SK-N-SH (cell line): ENCODE measurements at regions not wholly inside any gene's neighbourhood (a gene's known extent, or its start where the extent isn't known, plus 50 kb on each side); places are given as distances from the start of the nearest gene placed in this dataset.

Experiments used
- CTCF ChIA-PET: fragments of 300-600, 350-600 bp; formaldehyde crosslinking; extraction: SDS; loops from one replicate; lab custom pipeline; 2021; lab: Yijun Ruan, JAX
- POLR2A ChIA-PET: fragments of 350-600 bp; sonication (Branson Sonifier 250); formaldehyde crosslinking; extraction: SDS; loops from one replicate; lab custom pipeline; 2020; ENCODE audit warnings: antibody characterized with exemption, inconsistent platforms; lab: Yijun Ruan, JAX
- DNase-seq: peaks from one replicate; pipeline ENCODE4 v3.0.0; 2012
- H2AFZ ChIP-seq: fragments of 200-600 bp; sonication (generic); 2 replicates; pipeline ENCODE4 v1.8.1; 2016; ENCODE audit warnings: antibody characterized with exemption, mild to moderate bottlenecking, low read depth
- H3F3A ChIP-seq: fragments of 200-600 bp; sonication (generic); replicated peaks from 2 replicates; pipeline ENCODE3; 2016; ENCODE audit warnings: antibody characterized with exemption, mild to moderate bottlenecking; ENCODE audit not compliant: insufficient read depth
- H3K27ac ChIP-seq, 2 experiments: fragments of 200-500 bp in 1 of 2; fragments of 200-600 bp in 1 of 2; sonication (Bioruptor generic) in 1 of 2; sonication (generic), shearing (Covaris generic) in 1 of 2; 2 replicates each; pipeline versions ENCODE4 v1.5.1 to v1.6.1; 2014 to 2016; ENCODE audit warnings: low read depth in 2 of 2, inconsistent platforms in 1 of 2, low read length in 1 of 2, mild to moderate bottlenecking in 1 of 2, mixed read lengths in 1 of 2
- H3K27me3 ChIP-seq: fragments of 200-600 bp; sonication (generic), shearing (Covaris generic); 2 replicates; pipeline ENCODE4 v1.6.1; 2016; ENCODE audit warnings: mixed run types; ENCODE audit not compliant: insufficient read depth
- H3K36me3 ChIP-seq, 2 experiments: fragments of 200-500 bp in 1 of 2; fragments of 200-600 bp in 1 of 2; sonication (Bioruptor generic) in 1 of 2; sonication (generic) in 1 of 2; replicated peaks in 1 of 2; 2 replicates each; pipeline versions ENCODE3 to v1.5.1; 2014 to 2016; ENCODE audit warnings: low read length in 1 of 2, mild to moderate bottlenecking in 1 of 2; ENCODE audit not compliant: insufficient read depth in 2 of 2, control insufficient read depth in 1 of 2
- H3K4me1 ChIP-seq, 2 experiments: fragments of 200-500 bp in 1 of 2; fragments of 200-600 bp in 1 of 2; sonication (Bioruptor generic) in 1 of 2; sonication (generic), shearing (Covaris generic) in 1 of 2; 2 replicates each; pipeline versions ENCODE4 v1.5.1 to v1.6.1; 2014 to 2016; ENCODE audit warnings: low read depth in 1 of 2, low read length in 1 of 2, mixed run types in 1 of 2; ENCODE audit not compliant: insufficient read depth in 2 of 2, control insufficient read depth in 1 of 2
- H3K4me2 ChIP-seq: fragments of 200-600 bp; sonication (generic), shearing (Covaris generic); 2 replicates; pipeline ENCODE4 v1.6.1; 2017; ENCODE audit warnings: mixed run types
- H3K4me3 ChIP-seq, 2 experiments: fragments of 200-500 bp in 1 of 2; fragments of 200-600 bp in 1 of 2; sonication (Bioruptor generic) in 1 of 2; sonication (generic), shearing (Covaris generic) in 1 of 2; 2 replicates each; pipeline versions ENCODE4 v1.5.1 to v1.8.1; 2014 to 2016; ENCODE audit warnings: low read depth in 2 of 2, inconsistent platforms in 1 of 2, low read length in 1 of 2, mild to moderate bottlenecking in 1 of 2, mixed read lengths in 1 of 2, moderate library complexity in 1 of 2
- H3K79me2 ChIP-seq: fragments of 200-600 bp; sonication (generic); 2 replicates; pipeline ENCODE4 v1.8.1; 2017; ENCODE audit warnings: mild to moderate bottlenecking; ENCODE audit not compliant: insufficient read depth
- H3K9ac ChIP-seq: fragments of 200-600 bp; sonication (generic); 2 replicates; pipeline ENCODE4 v1.6.1; 2017; ENCODE audit warnings: mixed run types
- H3K9me2 ChIP-seq: fragments of 200-600 bp; sonication (generic); 2 replicates; pipeline ENCODE4 v1.6.1; 2017; ENCODE audit warnings: mixed run types
- H3K9me3 ChIP-seq: fragments of 200-600 bp; sonication (generic); 2 replicates; pipeline ENCODE4 v1.6.1; 2017; ENCODE audit warnings: mixed run types, mild to moderate bottlenecking, moderate library complexity
- H4K20me1 ChIP-seq: fragments of 200-600 bp; sonication (generic); 2 replicates; pipeline ENCODE4 v1.6.1; 2017; ENCODE audit warnings: mild to moderate bottlenecking, mixed run types; ENCODE audit not compliant: insufficient read depth
- ELF1 ChIP-seq: IDR thresholded peaks from 2 replicates; pipeline ENCODE4 v1.4.0; 2012
- EP300 ChIP-seq, 2 experiments: IDR thresholded peaks; 2 replicates each; pipeline versions ENCODE4 v1.4.0 to v1.6.1; 2012; ENCODE audit warnings: borderline replicate concordance in 1 of 2, low read depth in 1 of 2, low read length in 1 of 2
- EZH2phosphoT487 ChIP-seq: fragments of 200-600 bp; sonication (generic); IDR thresholded peaks from 2 replicates; pipeline ENCODE4 v1.6.1; 2017; ENCODE audit warnings: low read depth, mixed run types, mild to moderate bottlenecking, antibody characterized with exemption, moderate library complexity, borderline replicate concordance
- FOXM1 ChIP-seq: IDR thresholded peaks from 2 replicates; pipeline ENCODE4 v1.4.0; 2012; ENCODE audit warnings: low read depth, mild to moderate bottlenecking
- GATA2 ChIP-seq: sonication (generic); formaldehyde crosslinking; IDR thresholded peaks from 2 replicates; pipeline ENCODE4 v1.5.0; 2020; ENCODE audit warnings: mild to moderate bottlenecking, missing genetic modification reagents
- JUND ChIP-seq: IDR thresholded peaks from 2 replicates; pipeline ENCODE4 v1.4.0; 2012
- MEF2A ChIP-seq: IDR thresholded peaks from 2 replicates; pipeline ENCODE4 v1.4.0; 2012; ENCODE audit warnings: low read depth, borderline replicate concordance
- NFIC ChIP-seq: IDR thresholded peaks from 2 replicates; pipeline ENCODE4 v1.4.0; 2012; ENCODE audit warnings: borderline replicate concordance
- NRF1 ChIP-seq: IDR thresholded peaks from 2 replicates; pipeline ENCODE4 v1.6.1; 2012; ENCODE audit warnings: low read depth, mild to moderate bottlenecking, low read length
- PBX3 ChIP-seq: IDR thresholded peaks from 2 replicates; pipeline ENCODE4; 2012
- RAD21 ChIP-seq: IDR thresholded peaks from 2 replicates; pipeline ENCODE4 v1.6.1; 2012; ENCODE audit warnings: mild to moderate bottlenecking, low read length
- RCOR1 ChIP-seq: fragments of 150-350 bp; IDR thresholded peaks from 2 replicates; pipeline ENCODE4 v1.6.1; 2017; ENCODE audit warnings: antibody characterized with exemption, low read length
- RFX5 ChIP-seq: IDR thresholded peaks from 2 replicates; pipeline ENCODE4 v1.6.1; 2012; ENCODE audit warnings: mild to moderate bottlenecking, improper control_type of control experiment, low read length
- SIN3A ChIP-seq: IDR thresholded peaks from 2 replicates; pipeline ENCODE4 v1.6.1; 2012; ENCODE audit warnings: low read depth, mild to moderate bottlenecking, low read length, moderate library complexity, borderline replicate concordance
- SMC3 ChIP-seq: IDR thresholded peaks from 2 replicates; pipeline ENCODE4 v1.6.1; 2012; ENCODE audit warnings: low read depth, low read length, improper control_type of control experiment
- TCF12 ChIP-seq: IDR thresholded peaks from 2 replicates; pipeline ENCODE4 v1.4.0; 2012
- YY1 ChIP-seq: IDR thresholded peaks from 2 replicates; pipeline ENCODE4 v1.4.0; 2012; ENCODE audit warnings: low read depth, mild to moderate bottlenecking
- WGBS: methylation state at CpG from one replicate; pipeline ENCODE4 v1.1.6; 2017; ENCODE audit warnings: low lambda C conversion rate; 5-methylcytosine and 5-hydroxymethylcytosine counted together
- TF ChIP-seq, protein P1 (sequence below): fragments of 200-600 bp; sonication (generic); IDR thresholded peaks from 2 replicates; pipeline ENCODE4 v1.6.1; 2017; ENCODE audit warnings: antibody characterized with exemption, mild to moderate bottlenecking, moderate library complexity
- TF ChIP-seq, protein P2 (sequence below): fragments of 150-350 bp; IDR thresholded peaks from 2 replicates; pipeline ENCODE4 v1.6.1; 2016; ENCODE audit warnings: mild to moderate bottlenecking, low read depth, low read length
- TF ChIP-seq, protein P3 (sequence below): fragments of 150-350 bp; IDR thresholded peaks from 2 replicates; pipeline ENCODE4 v1.6.1; 2017; ENCODE audit warnings: antibody characterized with exemption, low read length, low read depth, borderline replicate concordance

GRCh38 chr7:79658304-79658703 lies 204.8 kb upstream of the MAGI2 start:
- no peak overlapping the region for H3K27ac ChIP-seq
- no peaks in the 10 kb centered on the region for H3K79me2 ChIP-seq
- no peaks in the 10 kb centered on the region for H4K20me1 ChIP-seq
- DNase-seq, result no peak
- no peaks in the 10 kb centered on the region for H3K27me3 ChIP-seq
- POLR2A ChIA-PET, result no interaction called here
- no peaks in the 10 kb centered on the region for H3K9me2 ChIP-seq
- H3K36me3 ChIP-seq, result no peaks in the 10 kb centered on the region
- 0 out of 2 replicates have a peak overlapping the region, but pooled peaks have one; percentile 16 for H2AFZ ChIP-seq
- no peaks in the 10 kb centered on the region for H3K9me3 ChIP-seq
- H3K9ac ChIP-seq, result no peak overlapping the region
- H3K4me2 ChIP-seq, result no peak overlapping the region
- CTCF ChIA-PET, result no interaction called here
- TF ChIP-seq ELF1 (no peak), YY1 (no peak), EP300 (IDR thresholded peaks at IDR 0.05; ENCODE audit: borderline replicate concordance in 1 of 2, low read depth in 1 of 2, low read length in 1 of 2) (no peak), GATA2 (CRISPR knock-in tag) (no peak), SIN3A (no peak), JUND (no peak), MEF2A (no peak), SMC3 (no peak), PBX3 (no peak), NRF1 (no peak), RCOR1 (no peak), TCF12 (no peak), FOXM1 (no peak)
- TF ChIP-seq, protein P1, sequence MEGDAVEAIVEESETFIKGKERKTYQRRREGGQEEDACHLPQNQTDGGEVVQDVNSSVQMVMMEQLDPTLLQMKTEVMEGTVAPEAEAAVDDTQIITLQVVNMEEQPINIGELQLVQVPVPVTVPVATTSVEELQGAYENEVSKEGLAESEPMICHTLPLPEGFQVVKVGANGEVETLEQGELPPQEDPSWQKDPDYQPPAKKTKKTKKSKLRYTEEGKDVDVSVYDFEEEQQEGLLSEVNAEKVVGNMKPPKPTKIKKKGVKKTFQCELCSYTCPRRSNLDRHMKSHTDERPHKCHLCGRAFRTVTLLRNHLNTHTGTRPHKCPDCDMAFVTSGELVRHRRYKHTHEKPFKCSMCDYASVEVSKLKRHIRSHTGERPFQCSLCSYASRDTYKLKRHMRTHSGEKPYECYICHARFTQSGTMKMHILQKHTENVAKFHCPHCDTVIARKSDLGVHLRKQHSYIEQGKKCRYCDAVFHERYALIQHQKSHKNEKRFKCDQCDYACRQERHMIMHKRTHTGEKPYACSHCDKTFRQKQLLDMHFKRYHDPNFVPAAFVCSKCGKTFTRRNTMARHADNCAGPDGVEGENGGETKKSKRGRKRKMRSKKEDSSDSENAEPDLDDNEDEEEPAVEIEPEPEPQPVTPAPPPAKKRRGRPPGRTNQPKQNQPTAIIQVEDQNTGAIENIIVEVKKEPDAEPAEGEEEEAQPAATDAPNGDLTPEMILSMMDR, result no peak
- TF ChIP-seq, protein P2, sequence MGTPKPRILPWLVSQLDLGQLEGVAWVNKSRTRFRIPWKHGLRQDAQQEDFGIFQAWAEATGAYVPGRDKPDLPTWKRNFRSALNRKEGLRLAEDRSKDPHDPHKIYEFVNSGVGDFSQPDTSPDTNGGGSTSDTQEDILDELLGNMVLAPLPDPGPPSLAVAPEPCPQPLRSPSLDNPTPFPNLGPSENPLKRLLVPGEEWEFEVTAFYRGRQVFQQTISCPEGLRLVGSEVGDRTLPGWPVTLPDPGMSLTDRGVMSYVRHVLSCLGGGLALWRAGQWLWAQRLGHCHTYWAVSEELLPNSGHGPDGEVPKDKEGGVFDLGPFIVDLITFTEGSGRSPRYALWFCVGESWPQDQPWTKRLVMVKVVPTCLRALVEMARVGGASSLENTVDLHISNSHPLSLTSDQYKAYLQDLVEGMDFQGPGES, result no peak
- peaks cover 4% of the 10 kb centered on the region for H3F3A ChIP-seq
- no peaks in the 10 kb centered on the region for H3K4me1 ChIP-seq
- H3K4me3 ChIP-seq, result no peak overlapping the region

DNA sequence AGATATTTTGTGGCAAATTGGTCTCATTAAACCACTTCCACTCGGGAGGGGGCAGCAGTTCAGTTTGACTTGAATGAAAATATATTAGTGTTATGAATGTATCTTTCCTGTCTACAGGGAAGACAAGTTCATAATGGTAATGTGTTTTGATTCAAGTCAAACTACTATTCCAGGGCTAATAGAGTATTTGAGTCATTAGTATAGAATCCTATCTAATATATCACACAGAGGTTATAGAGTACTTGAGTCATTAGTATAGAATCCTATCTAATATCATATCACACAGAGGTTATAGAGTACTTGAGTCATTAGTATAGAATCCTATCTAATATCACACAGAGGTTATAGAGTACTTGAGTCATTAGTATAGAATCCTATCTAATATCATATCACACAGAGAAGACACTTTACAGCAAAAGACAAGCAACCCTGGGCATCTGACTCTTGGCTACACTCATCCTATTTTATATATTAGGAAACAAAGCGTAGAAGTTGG lies 199.7 kb upstream of the MAGI2 start:
- Histone ChIP-seq H3K36me3 (no peaks in the 10 kb centered on the region), H2AFZ (peak overlapping the region; percentile 8; the same call in 1 of the 2 replicates), H4K20me1 (no peaks in the 10 kb centered on the region), H3K9me3 (no peaks in the 10 kb centered on the region), H3K79me2 (no peaks in the 10 kb centered on the region), H3F3A (peaks cover 9% of the 10 kb centered on the region), H3K27ac (peak overlapping the region in 1 of 2 experiments; percentile 51; a peak in 2 of 4 replicates), H3K4me2 (no peak overlapping the region), H3K4me3 (no peak overlapping the region), H3K9me2 (no peaks in the 10 kb centered on the region), H3K4me1 (no peaks in the 10 kb centered on the region; a peak in 1 of 4 replicates), H3K9ac (no peak overlapping the region), H3K27me3 (no peaks in the 10 kb centered on the region)
- no peak for DNase-seq
- CTCF ChIA-PET, result interaction anchor here (1.1 to 2.1 kb wide), 2 partner anchors 8 to 14 kb away, joined by 3 to 6 read pairs; no protein-coding TSS in a partner anchor
- 33% methylated on average over 2 of the region's 2 CpGs for WGBS
- POLR2A ChIA-PET, result no interaction called here
- TF ChIP-seq YY1 (no peak), EP300 (IDR thresholded peaks at IDR 0.05; ENCODE audit: borderline replicate concordance in 1 of 2, low read depth in 1 of 2, low read length in 1 of 2) (peak in 1 of 2 experiments; percentile 50; a peak in 1 of 4 replicates), RFX5 (no peak), RAD21 (no peak), FOXM1 (no peak), ELF1 (no peak), GATA2 (CRISPR knock-in tag) (no peak), TCF12 (peak; percentile 48; the same call in 1 of the 2 replicates), MEF2A (no peak; the same call in 1 of the 2 replicates), PBX3 (peak; percentile 47; the same call in 1 of the 2 replicates), EZH2phosphoT487 (no peak), NFIC (no peak)
- TF ChIP-seq, protein P2, result no peak
- TF ChIP-seq, protein P3, sequence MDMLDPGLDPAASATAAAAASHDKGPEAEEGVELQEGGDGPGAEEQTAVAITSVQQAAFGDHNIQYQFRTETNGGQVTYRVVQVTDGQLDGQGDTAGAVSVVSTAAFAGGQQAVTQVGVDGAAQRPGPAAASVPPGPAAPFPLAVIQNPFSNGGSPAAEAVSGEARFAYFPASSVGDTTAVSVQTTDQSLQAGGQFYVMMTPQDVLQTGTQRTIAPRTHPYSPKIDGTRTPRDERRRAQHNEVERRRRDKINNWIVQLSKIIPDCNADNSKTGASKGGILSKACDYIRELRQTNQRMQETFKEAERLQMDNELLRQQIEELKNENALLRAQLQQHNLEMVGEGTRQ, result no peak
